ENCODE measurements at regions not wholly inside any gene's neighbourhood (a gene's known extent, or its start where the extent isn't known, plus 50 kb on each side); places are given as distances from the start of the nearest gene placed in this dataset.

- TF ChIP-seq CTCF (conservative IDR thresholded peaks at IDR 0.05; ENCODE audit: low read length) (no peak), EZH2phosphoT487 (IDR thresholded peaks at IDR 0.05; ENCODE audit: borderline replicate concordance, low read depth, low read length) (no peak)
These were observed 448.5 kb downstream of the LPIN1 start for GRCh38 chr2:12194968-12195367.
